Left colon (tissue), 2 donors: ENCODE measurements at regions not wholly inside any gene's neighbourhood (a gene's known extent, or its start where the extent isn't known, plus 50 kb on each side); places are given as distances from the start of the nearest gene placed in this dataset.
A peak's percentile ranks its signal among the peaks of the same experiment; 100 is the strongest.
"Not testable (repeated sequence)": the region's sequence is repeated elsewhere in the genome, so short reads cannot be mapped to it uniquely, and the experiment has no call there.

Experiments used
- ATAC-seq: fragments of 200-7000 bp; cut with Tn5 transposase; one replicate; pipeline ENCODE4 v1.9.1; 2020; ENCODE audit warnings: mild to moderate bottlenecking, moderate library complexity
- DNase-seq, 2 donors: peaks; one replicate each; pipeline ENCODE4 v3.0.0-alpha.2; 2020
- intact Hi-C, 2 donors: fragments of 100-400 bp; cut with DNase I in 1 of 2; cut with micrococcal nuclease in 1 of 2; formaldehyde crosslinking; loops; one replicate each; pipeline versions ENCODE4 v1.11.2 to v1.14.0; 2022; cut with DNase I, micrococcal nuclease
- donor health status: DM: no; HTN: no; CAD: no.
- donor health status: DM: yes; HTN: yes; CAD: no.

GRCh38 chrX:140633105-140633504 is 76.5 kb upstream of the LINC00632 start:
- intact Hi-C loops, DNase-seq, ATAC-seq: not testable (repeated sequence)

GRCh38 chrX:140608111-140608510 is 101.4 kb upstream of the LINC00632 start:
- no peak for DNase-seq
- intact Hi-C loops: no loop called here
- ATAC-seq: no peak

- intact Hi-C loops: no loop called here
- no peak for ATAC-seq
- no peak for DNase-seq
Measured at GRCh38 chrX:140602140-140602539, 97.3 kb upstream of the SOX3 start.

- intact Hi-C loops: no loop called here
- ATAC-seq (no peak), DNase-seq (no peak)
Measured at GRCh38 chrX:140599851-140600250, 95.0 kb upstream of the SOX3 start.

GRCh38 chrX:140589657-140590056 is 84.8 kb upstream of the SOX3 start:
- DNase-seq (no peak), ATAC-seq (no peak)
- intact Hi-C loops: no loop called here

- intact Hi-C loops: no loop called here
- ATAC-seq: no peak
- no peak for DNase-seq
Measured at GRCh38 chrX:140586951-140587350, 82.1 kb upstream of the SOX3 start.

- ATAC-seq: no peak
- no peak for DNase-seq
- intact Hi-C loops: no loop called here
Measured at GRCh38 chrX:140580478-140580877, 75.6 kb upstream of the SOX3 start.

GRCh38 chrX:140572724-140573123 is 67.9 kb upstream of the SOX3 start:
- intact Hi-C loops: no loop called here
- peak; percentile 37 for ATAC-seq
- peak in 1 of 2 donors; percentile 43 for DNase-seq

- intact Hi-C loops: no loop called here
- no peak for DNase-seq
- no peak for ATAC-seq
Measured at GRCh38 chrX:140563893-140564292, 59.0 kb upstream of the SOX3 start.
